NCI-H446 treated with DMSO at 0.1 percent for 48 hours (cell line): ENCODE measurements at regions not wholly inside any gene's neighbourhood (a gene's known extent, or its start where the extent isn't known, plus 50 kb on each side); places are given as distances from the start of the nearest gene placed in this dataset.
A peak's percentile ranks its signal among the peaks of the same experiment; 100 is the strongest.

Source experiments
- DNase-seq: peaks from one replicate; lab custom pipeline; 2025; lab: John Stamatoyannopoulos, UW

GRCh38 chr4:24105327-24106038, 215.6 kb upstream of the PPARGC1A start:
- DNase-seq = peak; percentile 14

DNA sequence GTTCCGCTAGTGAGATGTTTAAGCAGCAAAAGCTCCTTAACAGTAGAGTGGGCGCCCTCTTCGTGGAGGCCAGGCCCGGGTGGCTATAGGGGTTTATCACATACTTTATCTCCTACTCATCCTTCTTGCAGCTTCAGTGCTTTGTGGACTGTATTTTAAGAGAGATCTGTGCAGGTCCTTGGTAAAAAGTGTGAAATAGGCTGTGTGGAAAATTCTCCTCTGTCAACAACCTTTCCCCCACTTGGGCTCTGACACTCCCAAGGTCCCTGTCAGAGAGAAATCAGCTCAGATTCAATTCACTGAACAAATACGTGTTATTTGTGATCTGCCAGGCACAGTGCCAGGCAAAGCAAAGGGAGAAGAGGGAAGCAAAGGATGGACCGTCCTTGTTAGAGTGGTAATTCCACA, 214.3 kb upstream of the PPARGC1A start:
- no peak for DNase-seq

- peak; percentile 24 for DNase-seq
Measured at GRCh38 chr4:24103434-24104157, 213.7 kb upstream of the PPARGC1A start.

- DNase-seq = no peak
Measured at GRCh38 chr4:24102621-24103020, 212.8 kb upstream of the PPARGC1A start.

DNA sequence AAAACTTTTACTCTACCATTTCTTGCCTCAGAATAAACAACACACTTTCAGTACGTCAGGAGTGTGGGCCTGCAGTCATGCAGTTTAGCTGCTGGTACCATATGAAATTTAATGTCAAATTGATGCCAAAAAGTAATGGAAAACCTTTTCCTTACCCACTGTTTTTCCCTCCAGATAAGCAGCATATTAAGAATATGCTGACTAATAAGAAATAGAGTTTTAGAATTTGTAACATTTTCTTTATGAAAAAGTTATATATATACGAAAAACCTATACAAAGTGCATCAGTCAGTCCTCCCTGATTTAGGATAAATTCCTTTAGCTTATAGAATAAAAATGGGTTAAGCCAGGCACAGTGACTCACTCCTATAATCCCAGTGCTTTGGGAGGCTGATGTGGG, 206.8 kb upstream of the PPARGC1A start:
- DNase-seq = no peak

- no peak for DNase-seq
Measured at GRCh38 chr4:24094726-24095125, 204.9 kb upstream of the PPARGC1A start.

DNA sequence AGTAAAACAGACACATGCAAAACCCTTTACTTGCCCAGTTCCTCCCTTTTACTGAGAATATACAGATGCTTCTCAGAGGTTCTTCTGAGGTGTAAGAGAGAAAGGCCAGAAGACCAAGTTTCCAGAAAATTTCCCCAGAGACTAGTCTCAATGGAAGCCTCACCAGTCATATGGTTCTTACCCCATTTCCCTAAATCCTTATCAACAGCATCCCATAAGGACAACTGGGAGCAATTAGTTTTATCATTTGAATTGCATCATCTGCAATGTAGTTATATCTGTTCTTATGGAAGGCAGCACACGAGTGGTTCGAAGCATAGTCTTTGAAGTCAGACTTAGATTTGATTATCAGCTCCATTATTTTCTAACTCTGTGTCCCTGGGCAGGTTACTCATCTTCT, 203.6 kb upstream of the PPARGC1A start:
- DNase-seq = no peak

- no peak for DNase-seq
Measured at GRCh38 chr4:24091639-24092233, 201.9 kb upstream of the PPARGC1A start.

GRCh38 chr4:24089851-24090534, 200.1 kb upstream of the PPARGC1A start:
- DNase-seq = no peak

GRCh38 chr4:24080871-24081270, 191.0 kb upstream of the PPARGC1A start:
- no peak for DNase-seq

- DNase-seq = no peak
Measured at GRCh38 chr4:24078347-24078962, 188.6 kb upstream of the PPARGC1A start.

DNA sequence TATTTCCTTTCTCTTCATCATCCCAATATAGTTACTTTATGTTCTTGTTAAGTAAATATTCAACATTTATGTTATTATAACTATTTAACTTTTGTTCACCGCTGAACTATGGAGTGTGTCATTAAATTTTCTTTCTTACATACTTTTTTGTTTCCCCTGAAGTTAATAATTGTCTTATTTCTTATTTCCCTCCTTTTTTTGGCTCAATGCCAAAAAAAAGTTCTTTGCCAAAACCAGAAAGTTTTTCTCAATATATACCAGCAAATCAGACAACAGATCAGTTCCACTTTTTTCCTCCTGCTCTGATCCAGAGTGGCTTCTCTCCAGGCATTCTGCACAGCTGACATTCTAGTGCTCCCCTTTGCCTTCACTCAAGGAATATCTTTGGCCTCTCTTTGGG, 187.0 kb upstream of the PPARGC1A start:
- DNase-seq = no peak

- DNase-seq = no peak
Measured at GRCh38 chr4:24073948-24074347, 184.1 kb upstream of the PPARGC1A start.

- DNase-seq = no peak
Measured at GRCh38 chr4:24071612-24072372, 181.9 kb upstream of the PPARGC1A start.

- DNase-seq = no peak
Measured at GRCh38 chr4:24070117-24070516, 180.3 kb upstream of the PPARGC1A start.

- DNase-seq = peak; percentile 81
Measured at GRCh38 chr4:24067367-24068193, 177.7 kb upstream of the PPARGC1A start.

DNA sequence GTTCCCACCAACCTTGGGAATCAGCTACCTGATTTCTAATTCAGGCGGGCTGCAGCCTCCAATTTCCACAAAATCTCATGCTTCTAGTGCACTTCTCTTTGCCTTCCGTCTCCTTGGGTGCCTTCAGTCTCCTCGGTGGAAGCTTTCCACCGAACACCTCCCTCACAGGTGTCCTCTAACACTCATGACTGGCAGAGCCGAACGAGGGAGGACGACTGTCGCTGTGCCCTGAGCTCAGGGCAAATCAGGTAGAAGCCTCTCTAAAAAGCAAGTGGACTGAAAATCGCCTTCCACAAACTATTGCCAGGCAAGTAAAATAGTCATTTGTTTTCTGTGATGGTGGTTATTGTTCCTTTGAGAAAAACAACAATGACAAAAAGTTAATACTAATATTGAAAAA, 176.1 kb upstream of the PPARGC1A start:
- DNase-seq = no peak

DNA sequence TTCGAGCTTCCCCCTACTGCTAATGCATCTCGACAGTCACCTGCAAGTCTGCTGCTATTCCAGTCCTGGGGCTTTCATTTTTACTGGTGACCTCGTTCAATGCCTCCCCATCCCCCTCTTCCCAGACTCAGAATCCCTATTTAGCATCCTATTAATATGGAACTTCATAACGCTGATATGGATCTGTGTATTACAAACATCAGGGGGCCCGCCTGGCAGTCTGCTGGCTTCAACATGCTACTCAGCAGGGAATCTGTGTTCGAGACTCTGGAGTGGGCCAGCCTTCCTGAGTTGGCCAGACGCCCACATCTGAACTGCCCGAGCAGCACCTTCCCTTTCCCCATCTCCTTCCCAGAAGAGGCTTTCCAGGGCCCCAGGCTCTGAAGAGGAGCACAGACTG, 173.9 kb upstream of the PPARGC1A start:
- peak; percentile 70 for DNase-seq

DNA sequence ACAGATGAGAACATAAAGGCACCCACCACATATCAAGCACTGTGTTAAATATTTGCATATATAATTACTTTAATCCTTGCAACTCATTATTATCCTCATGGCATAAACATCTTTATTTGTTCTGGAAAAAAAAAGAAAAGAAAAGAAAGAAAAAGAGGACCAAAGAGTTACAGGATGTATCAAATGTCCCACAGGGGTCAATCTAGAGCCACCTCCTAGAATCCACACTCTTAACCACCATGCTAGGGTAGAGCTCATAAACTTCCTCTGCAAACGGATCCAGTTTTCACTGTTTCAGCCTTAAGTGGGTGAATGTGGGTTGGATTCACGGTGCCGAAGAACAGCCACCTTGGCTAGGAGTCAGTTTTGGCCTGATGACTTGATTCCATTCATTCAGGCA, 171.1 kb upstream of the PPARGC1A start:
- DNase-seq = no peak

- DNase-seq = no peak
Measured at GRCh38 chr4:24059839-24060238, 170.0 kb upstream of the PPARGC1A start.
